ENCODE measurements at regions not wholly inside any gene's neighbourhood (a gene's known extent, or its start where the extent isn't known, plus 50 kb on each side); places are given as distances from the start of the nearest gene placed in this dataset.

GRCh38 chr13:70432276-70432805, 324.1 kb upstream of the KLHL1 start:
- TF ChIP-seq POLR2A (IDR thresholded peaks at IDR 0.05) (no peak), CTCF (IDR thresholded peaks at IDR 0.05) (no peak), EP300 (IDR thresholded peaks at IDR 0.05) (no peak)
